Tibial artery (tissue), 4 donors: ENCODE measurements at regions not wholly inside any gene's neighbourhood (a gene's known extent, or its start where the extent isn't known, plus 50 kb on each side); places are given as distances from the start of the nearest gene placed in this dataset.

ENCODE experiments used
- DNase-seq, 2 donors: peaks; one replicate each; pipeline ENCODE4 v3.0.0-alpha.2; 2019
- H3K27ac ChIP-seq, 2 donors: fragments of 200-600 bp; sonication (generic) in 1 of 2; 1 replicate in 1 of 2; 2 replicates in 1 of 2; pipeline ENCODE4 v1.5.1; 2018 to 2019; ENCODE audit warnings: mild to moderate bottlenecking in 1 of 2
- H3K27me3 ChIP-seq, 2 donors: fragments of 200-600 bp; sonication (generic) in 1 of 2; one replicate each; pipeline versions ENCODE4 v1.5.1 to v1.6.0; 2016 to 2019
- H3K36me3 ChIP-seq, 3 donors: fragments of 200-600 bp; sonication (generic) in 2 of 3; one replicate each; pipeline ENCODE4 v1.5.1; 2016 to 2019; ENCODE audit warnings: mild to moderate bottlenecking in 2 of 3
- H3K4me1 ChIP-seq, 4 donors: fragments of 200-600 bp; sonication (generic) in 2 of 4; 1 replicate in 3 of 4; 2 replicates in 1 of 4; pipeline ENCODE4 v1.5.1; 2016 to 2019
- H3K4me3 ChIP-seq, 2 donors: fragments of 200-600 bp; sonication (generic) in 1 of 2; 1 replicate in 1 of 2; 2 replicates in 1 of 2; pipeline ENCODE4 v1.5.1; 2018 to 2019; ENCODE audit warnings: mild to moderate bottlenecking in 2 of 2
- H3K9me3 ChIP-seq, 3 donors: fragments of 200-600 bp; sonication (generic) in 1 of 3; one replicate each; pipeline ENCODE4 v1.5.1; 2016 to 2019
- CTCF ChIP-seq, 2 experiments: fragments of 200-600 bp in 1 of 2; fragments of 450-650 bp in 1 of 2; IDR thresholded peaks; one replicate each; pipeline ENCODE4 v1.5.1; 2017 to 2019; ENCODE audit warnings: antibody characterized with exemption in 2 of 2, mild to moderate bottlenecking in 1 of 2, moderate library complexity in 1 of 2
- intact Hi-C: fragments of 100-400 bp; cut with DNase I; formaldehyde crosslinking; loops from one replicate; pipeline ENCODE4 v1.15.0; 2023; ENCODE audit warnings: low total_unique reads

DNA sequence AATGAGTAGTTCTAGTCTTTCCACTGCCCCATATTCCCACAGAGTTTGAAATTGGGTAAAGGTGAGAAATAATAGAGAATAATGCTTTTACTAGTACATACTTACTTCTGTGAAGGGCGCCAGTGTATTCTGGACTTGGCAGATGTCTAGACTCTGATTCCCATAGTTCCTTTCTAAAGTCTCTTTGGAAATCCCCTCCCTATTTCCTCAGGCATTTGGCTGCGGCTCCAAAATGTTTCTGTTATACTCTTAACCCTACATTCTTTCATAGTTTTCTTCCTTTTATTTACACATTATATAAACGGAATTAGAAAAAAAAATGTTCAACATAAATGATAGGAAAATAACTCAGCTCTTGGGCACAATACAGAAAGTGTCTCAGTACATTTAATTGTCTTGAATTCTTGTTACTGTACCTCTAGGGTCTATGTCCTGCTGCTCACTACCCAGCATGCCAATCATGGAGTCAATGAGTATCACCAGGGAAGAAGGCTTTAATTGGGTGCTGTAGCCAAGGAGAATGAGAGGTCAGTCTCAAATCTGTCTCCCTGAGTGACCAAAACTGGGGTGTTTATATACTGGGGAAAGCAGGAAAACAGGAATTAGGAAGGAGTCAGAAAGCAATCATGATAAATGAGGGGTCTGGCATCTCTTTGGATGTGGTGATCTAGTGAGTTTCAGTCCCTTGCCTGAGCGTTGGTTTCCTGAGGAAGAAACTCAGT is 147.8 kb upstream of the MMADHC start:
- intact Hi-C loops = no loop called here
- Histone ChIP-seq H3K4me3 (no peak overlapping the region), H3K27me3 (no peaks in the 10 kb centered on the region), H3K36me3 (no peaks in the 10 kb centered on the region), H3K27ac (no peak overlapping the region), H3K4me1 (peaks cover 0 to 27% (median 4%) of the 10 kb centered on the region in 4 donors), H3K9me3 (no peaks in the 10 kb centered on the region)
- TF ChIP-seq CTCF (IDR thresholded peaks at IDR 0.05) = no peak
- DNase-seq = no peak

- no peaks in the 10 kb centered on the region for H3K27me3 ChIP-seq
- intact Hi-C loops = no loop called here
- no peak for DNase-seq
- H3K36me3 ChIP-seq = no peaks in the 10 kb centered on the region
- no peaks in the 10 kb centered on the region for H3K9me3 ChIP-seq
- no peak overlapping the region for H3K4me3 ChIP-seq
- no peak overlapping the region for H3K27ac ChIP-seq
- no peak for TF ChIP-seq CTCF (IDR thresholded peaks at IDR 0.05)
- H3K4me1 ChIP-seq = peaks cover 0 to 33% (median 4%) of the 10 kb centered on the region in 4 donors
Measured at GRCh38 chr2:149733936-149734685, 146.5 kb upstream of the MMADHC start.

- Histone ChIP-seq H3K36me3 (no peaks in the 10 kb centered on the region), H3K4me3 (no peak overlapping the region), H3K27me3 (no peaks in the 10 kb centered on the region), H3K4me1 (peaks cover 0 to 33% (median 4%) of the 10 kb centered on the region in 4 donors), H3K27ac (no peak overlapping the region), H3K9me3 (no peaks in the 10 kb centered on the region)
- TF ChIP-seq CTCF (IDR thresholded peaks at IDR 0.05) = no peak
- DNase-seq = no peak
- intact Hi-C loops = no loop called here
Measured at GRCh38 chr2:149732730-149733290, 145.2 kb upstream of the MMADHC start.

- TF ChIP-seq CTCF (IDR thresholded peaks at IDR 0.05) = no peak
- H3K27me3 ChIP-seq = no peaks in the 10 kb centered on the region
- no peak for DNase-seq
- H3K27ac ChIP-seq = no peak overlapping the region
- H3K4me3 ChIP-seq = no peak overlapping the region
- no peaks in the 10 kb centered on the region for H3K9me3 ChIP-seq
- peaks cover 0 to 33% (median 4%) of the 10 kb centered on the region in 4 donors for H3K4me1 ChIP-seq
- intact Hi-C loops = no loop called here
- no peaks in the 10 kb centered on the region for H3K36me3 ChIP-seq
Measured at GRCh38 chr2:149732001-149732685, 144.6 kb upstream of the MMADHC start.

GRCh38 chr2:149731079-149731478 is 143.5 kb upstream of the MMADHC start:
- no peak for DNase-seq
- intact Hi-C loops = no loop called here

More at GRCh38 chr2:149731079-149731478, 143.5 kb upstream of the MMADHC start:
- H3K27ac ChIP-seq = no peak overlapping the region
- H3K27me3 ChIP-seq = no peaks in the 10 kb centered on the region
- no peaks in the 10 kb centered on the region for H3K36me3 ChIP-seq
- TF ChIP-seq CTCF (IDR thresholded peaks at IDR 0.05) = no peak
- no peak overlapping the region for H3K4me3 ChIP-seq
- H3K4me1 ChIP-seq = peaks cover 0 to 33% (median 4%) of the 10 kb centered on the region in 4 donors
- no peaks in the 10 kb centered on the region for H3K9me3 ChIP-seq
